BLaER1 (cell line): ENCODE measurements at regions not wholly inside any gene's neighbourhood (a gene's known extent, or its start where the extent isn't known, plus 50 kb on each side); places are given as distances from the start of the nearest gene placed in this dataset.

Experiments
- H3K27ac ChIP-seq: shearing (Covaris generic); formaldehyde crosslinking; 2 replicates; pipeline ENCODE4 v1.8.1; 2022
- H3K27me3 ChIP-seq: shearing (Covaris generic); formaldehyde crosslinking; 2 replicates; pipeline ENCODE4 v1.8.1; 2022
- H3K36me3 ChIP-seq: shearing (Covaris generic); formaldehyde crosslinking; 2 replicates; pipeline ENCODE4 v1.8.1; 2022
- H3K4me1 ChIP-seq: shearing (Covaris generic); formaldehyde crosslinking; 2 replicates; pipeline ENCODE4 v1.8.1; 2022
- H3K4me2 ChIP-seq: shearing (Covaris generic); formaldehyde crosslinking; 2 replicates; pipeline ENCODE4 v1.8.1; 2022
- H3K4me3 ChIP-seq: shearing (Covaris generic); formaldehyde crosslinking; 2 replicates; pipeline ENCODE4 v1.8.1; 2022
- H3K9ac ChIP-seq: shearing (Covaris generic); formaldehyde crosslinking; 2 replicates; pipeline ENCODE4 v1.8.1; 2022
- H3K9me3 ChIP-seq: shearing (Covaris generic); formaldehyde crosslinking; 2 replicates; pipeline ENCODE4 v1.8.1; 2022
- H4K20me1 ChIP-seq: shearing (Covaris generic); formaldehyde crosslinking; 2 replicates; pipeline ENCODE4 v1.8.1; 2022
- Cebpa-rat ChIP-seq: shearing (Covaris generic); IDR thresholded peaks from 2 replicates; pipeline ENCODE4 v1.8.1; 2022

- Histone ChIP-seq H3K9ac (no peak overlapping the region), H3K27me3 (no peaks in the 10 kb centered on the region), H3K9me3 (no peaks in the 10 kb centered on the region), H4K20me1 (no peaks in the 10 kb centered on the region), H3K27ac (no peak overlapping the region), H3K4me2 (no peak overlapping the region), H3K36me3 (no peaks in the 10 kb centered on the region), H3K4me1 (no peaks in the 10 kb centered on the region), H3K4me3 (no peak overlapping the region)
- TF ChIP-seq Cebpa-rat: no peak
Measured at GRCh38 chr13:48902368-48902767, 73.3 kb upstream of the FNDC3A start.

DNA sequence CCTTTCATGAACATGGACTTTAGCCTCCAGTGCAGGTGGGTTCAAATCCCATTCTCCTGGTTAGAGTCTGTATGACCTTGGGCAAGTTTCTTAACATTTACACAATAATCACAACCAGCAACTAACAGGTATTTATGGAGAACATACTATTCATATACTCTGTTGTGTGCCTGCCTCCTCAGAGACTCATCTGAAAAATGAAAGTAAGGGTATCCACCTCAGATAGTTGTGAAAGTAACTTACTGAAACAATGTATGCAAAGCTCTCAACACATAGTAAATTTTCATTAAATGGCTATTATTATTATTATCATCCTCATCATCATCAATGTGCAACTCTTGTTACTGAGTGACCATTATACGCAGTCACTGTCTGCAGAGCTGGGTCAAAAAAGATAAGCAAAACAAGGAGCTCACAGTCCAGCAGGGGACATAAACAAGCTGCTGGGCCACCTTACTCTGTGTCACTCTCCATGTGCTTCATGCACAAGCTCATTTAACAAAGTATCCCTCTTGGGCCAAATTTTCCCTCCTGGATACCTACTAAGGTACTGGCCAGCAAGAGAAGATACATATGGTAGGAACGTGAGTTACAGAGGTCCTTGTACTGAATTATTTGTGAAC is 70.9 kb upstream of the FNDC3A start:
- no peak overlapping the region for H3K27ac ChIP-seq
- no peaks in the 10 kb centered on the region for H3K9me3 ChIP-seq
- H3K4me1 ChIP-seq: no peaks in the 10 kb centered on the region
- no peak for TF ChIP-seq Cebpa-rat
- H3K27me3 ChIP-seq: no peaks in the 10 kb centered on the region
- H3K36me3 ChIP-seq: no peaks in the 10 kb centered on the region
- no peak overlapping the region for H3K4me2 ChIP-seq
- H3K4me3 ChIP-seq: no peak overlapping the region
- no peaks in the 10 kb centered on the region for H4K20me1 ChIP-seq
- no peak overlapping the region for H3K9ac ChIP-seq

DNA sequence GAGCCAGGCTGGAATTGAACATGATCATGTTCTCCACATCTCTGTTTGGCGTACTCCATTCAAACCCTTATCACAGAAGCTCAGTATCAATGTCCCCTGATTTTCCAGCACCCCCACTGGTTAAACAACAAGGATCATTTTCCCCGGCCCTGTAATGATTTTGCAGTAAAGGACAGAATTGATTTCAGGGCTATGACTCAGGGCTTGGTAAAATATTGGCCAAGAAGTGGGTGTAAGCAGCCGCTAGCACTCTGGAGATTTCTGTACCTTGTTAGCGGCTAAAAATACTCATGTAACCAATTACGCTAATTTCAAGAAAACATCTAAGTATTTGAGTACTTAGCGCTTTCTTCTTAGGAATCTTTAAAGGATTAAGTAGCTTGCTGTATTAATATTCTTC is 69.5 kb upstream of the FNDC3A start:
- Histone ChIP-seq H3K9me3 (no peaks in the 10 kb centered on the region), H3K4me3 (no peak overlapping the region), H3K27ac (no peak overlapping the region), H3K27me3 (no peaks in the 10 kb centered on the region), H3K4me1 (no peaks in the 10 kb centered on the region), H3K36me3 (no peaks in the 10 kb centered on the region), H3K9ac (no peak overlapping the region), H4K20me1 (no peaks in the 10 kb centered on the region), H3K4me2 (no peak overlapping the region)
- TF ChIP-seq Cebpa-rat: no peak

GRCh38 chr13:48908381-48909055 is 67.2 kb upstream of the FNDC3A start:
- H3K9ac ChIP-seq: no peak overlapping the region
- no peak overlapping the region for H3K4me3 ChIP-seq
- no peak for TF ChIP-seq Cebpa-rat
- H3K9me3 ChIP-seq: no peaks in the 10 kb centered on the region
- no peaks in the 10 kb centered on the region for H4K20me1 ChIP-seq
- no peaks in the 10 kb centered on the region for H3K27me3 ChIP-seq
- no peaks in the 10 kb centered on the region for H3K36me3 ChIP-seq
- H3K4me2 ChIP-seq: no peak overlapping the region
- H3K4me1 ChIP-seq: no peaks in the 10 kb centered on the region
- H3K27ac ChIP-seq: no peak overlapping the region

DNA sequence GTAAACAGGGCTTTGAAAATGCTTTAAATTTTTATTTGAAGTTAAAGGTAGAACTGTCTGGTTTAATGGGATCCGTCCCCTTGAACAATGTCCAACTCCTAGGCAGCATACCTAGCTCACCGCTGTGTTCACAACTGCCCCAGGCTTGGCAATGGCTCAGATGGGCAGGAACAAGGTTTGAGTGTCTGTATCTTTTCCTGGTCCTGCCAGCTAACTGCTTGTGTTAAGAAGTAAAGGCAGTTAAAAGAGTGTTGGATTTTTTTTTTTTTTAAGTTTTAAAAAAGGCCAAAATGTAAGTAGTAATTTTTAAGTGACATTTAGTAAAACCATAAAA is 66.7 kb upstream of the FNDC3A start:
- H3K27ac ChIP-seq: no peak overlapping the region
- no peak overlapping the region for H3K4me2 ChIP-seq
- no peaks in the 10 kb centered on the region for H3K9me3 ChIP-seq
- H4K20me1 ChIP-seq: no peaks in the 10 kb centered on the region
- TF ChIP-seq Cebpa-rat: no peak
- H3K27me3 ChIP-seq: no peaks in the 10 kb centered on the region
- no peak overlapping the region for H3K9ac ChIP-seq
- no peak overlapping the region for H3K4me3 ChIP-seq
- H3K4me1 ChIP-seq: no peaks in the 10 kb centered on the region
- no peaks in the 10 kb centered on the region for H3K36me3 ChIP-seq

- Histone ChIP-seq H3K9me3 (no peaks in the 10 kb centered on the region), H3K27ac (no peak overlapping the region)
Measured at GRCh38 chr13:48910686-48911085, 65.0 kb upstream of the FNDC3A start.

GRCh38 chr13:48919751-48920150 is 56.0 kb upstream of the FNDC3A start:
- Histone ChIP-seq H3K36me3 (no peaks in the 10 kb centered on the region), H3K9ac (no peak overlapping the region), H3K4me1 (no peaks in the 10 kb centered on the region; the same call in 1 of the 2 replicates), H3K9me3 (no peaks in the 10 kb centered on the region), H4K20me1 (no peaks in the 10 kb centered on the region), H3K4me3 (no peak overlapping the region), H3K27ac (no peak overlapping the region), H3K27me3 (no peaks in the 10 kb centered on the region), H3K4me2 (no peak overlapping the region)
- TF ChIP-seq Cebpa-rat: no peak

More at GRCh38 chr13:48910686-48911085, 65.0 kb upstream of the FNDC3A start:
- Histone ChIP-seq H4K20me1 (no peaks in the 10 kb centered on the region), H3K36me3 (no peaks in the 10 kb centered on the region), H3K9ac (no peak overlapping the region), H3K27me3 (no peaks in the 10 kb centered on the region), H3K4me3 (no peak overlapping the region), H3K4me2 (no peak overlapping the region), H3K4me1 (no peaks in the 10 kb centered on the region)
- no peak for TF ChIP-seq Cebpa-rat

GRCh38 chr13:48920730-48921129 is 55.0 kb upstream of the FNDC3A start:
- no peaks in the 10 kb centered on the region for H3K27me3 ChIP-seq
- no peak overlapping the region for H3K27ac ChIP-seq
- no peaks in the 10 kb centered on the region for H4K20me1 ChIP-seq
- H3K4me1 ChIP-seq: no peaks in the 10 kb centered on the region; the same call in 1 of the 2 replicates
- no peaks in the 10 kb centered on the region for H3K9me3 ChIP-seq
- no peak overlapping the region for H3K4me3 ChIP-seq
- H3K4me2 ChIP-seq: no peak overlapping the region
- TF ChIP-seq Cebpa-rat: no peak
- H3K9ac ChIP-seq: no peak overlapping the region
- H3K36me3 ChIP-seq: no peaks in the 10 kb centered on the region

DNA sequence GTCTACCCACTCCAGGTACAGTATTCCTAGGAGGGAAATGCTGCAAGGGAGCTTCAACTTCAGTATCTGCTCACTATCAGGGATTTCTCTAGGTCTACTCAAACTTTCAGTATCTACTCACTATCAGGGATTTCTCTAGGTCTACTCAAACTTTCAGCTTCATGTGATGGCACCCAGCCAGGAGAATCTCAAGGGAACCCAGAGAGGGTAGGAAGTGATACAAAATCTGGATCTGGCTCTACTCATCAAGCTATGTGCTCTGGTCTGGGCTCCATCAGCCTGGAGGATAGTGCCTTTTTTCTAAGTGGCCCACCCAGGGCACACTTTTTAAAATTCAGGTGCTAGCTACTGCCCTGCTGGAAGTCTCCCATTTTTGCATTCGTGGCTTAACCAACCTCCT is 52.3 kb upstream of the FNDC3A start:
- TF ChIP-seq Cebpa-rat: no peak
- Histone ChIP-seq H3K4me1 (no peaks in the 10 kb centered on the region; the same call in 1 of the 2 replicates), H3K36me3 (no peaks in the 10 kb centered on the region), H4K20me1 (no peaks in the 10 kb centered on the region), H3K27ac (no peak overlapping the region), H3K9me3 (no peaks in the 10 kb centered on the region), H3K27me3 (no peaks in the 10 kb centered on the region), H3K4me2 (no peak overlapping the region), H3K4me3 (no peak overlapping the region), H3K9ac (no peak overlapping the region)

DNA sequence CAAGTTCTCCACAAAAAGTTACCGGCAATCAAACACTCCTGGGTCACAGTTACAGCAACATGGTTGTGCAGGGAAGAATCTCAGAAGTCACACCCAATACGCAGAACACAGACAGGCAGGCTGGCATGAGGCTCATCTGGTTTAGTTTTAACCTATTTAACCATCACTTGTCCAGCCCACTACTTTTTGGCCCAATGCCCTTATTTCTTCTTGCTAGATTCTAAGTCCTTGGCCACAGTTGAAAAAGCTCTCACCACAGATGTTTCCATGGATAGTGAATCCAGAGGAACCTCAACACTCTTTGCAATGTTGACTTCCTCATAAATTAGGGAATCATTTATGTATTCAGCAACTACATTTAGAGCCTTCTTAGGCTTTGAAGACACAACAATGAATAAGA is 50.7 kb upstream of the FNDC3A start:
- Histone ChIP-seq H4K20me1 (no peaks in the 10 kb centered on the region), H3K27me3 (no peaks in the 10 kb centered on the region), H3K9me3 (no peaks in the 10 kb centered on the region), H3K9ac (no peak overlapping the region), H3K27ac (no peak overlapping the region), H3K4me2 (no peak overlapping the region), H3K4me1 (no peaks in the 10 kb centered on the region; the same call in 1 of the 2 replicates), H3K36me3 (no peaks in the 10 kb centered on the region), H3K4me3 (no peak overlapping the region)
- no peak for TF ChIP-seq Cebpa-rat
